GM21526 (cell line): ENCODE measurements at regions not wholly inside any gene's neighbourhood (a gene's known extent, or its start where the extent isn't known, plus 50 kb on each side); places are given as distances from the start of the nearest gene placed in this dataset.
"Not testable (repeated sequence)": the region's sequence is repeated elsewhere in the genome, so short reads cannot be mapped to it uniquely, and the experiment has no call there.

Source experiments
- ATAC-seq: cut with Tn5 transposase; IDR thresholded peaks from one replicate; pipeline ENCODE4 v1.9.1; 2021; ENCODE audit warnings: moderate library complexity; ENCODE audit not compliant: unreplicated experiment, low FRiP score

DNA sequence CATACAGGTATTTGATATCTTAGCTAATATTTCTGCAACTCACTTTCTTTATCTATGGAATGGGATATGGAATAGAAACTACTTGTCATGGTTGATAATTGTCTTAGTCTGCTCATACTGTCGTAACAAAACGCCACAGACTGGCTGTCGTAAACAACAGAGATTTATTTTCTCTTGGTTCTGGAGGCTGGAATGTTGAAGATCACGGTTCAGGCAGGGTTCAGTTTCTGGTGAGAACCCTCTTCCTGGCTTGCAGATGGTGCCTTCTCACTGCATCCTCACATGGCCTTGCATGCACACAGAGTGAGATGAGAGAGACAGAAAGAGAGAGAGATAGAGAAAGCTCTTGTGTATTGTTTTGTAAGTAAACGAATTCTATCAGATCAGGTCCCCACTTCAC is 332.7 kb upstream of the MAGI2 start:
- no peak for ATAC-seq

DNA sequence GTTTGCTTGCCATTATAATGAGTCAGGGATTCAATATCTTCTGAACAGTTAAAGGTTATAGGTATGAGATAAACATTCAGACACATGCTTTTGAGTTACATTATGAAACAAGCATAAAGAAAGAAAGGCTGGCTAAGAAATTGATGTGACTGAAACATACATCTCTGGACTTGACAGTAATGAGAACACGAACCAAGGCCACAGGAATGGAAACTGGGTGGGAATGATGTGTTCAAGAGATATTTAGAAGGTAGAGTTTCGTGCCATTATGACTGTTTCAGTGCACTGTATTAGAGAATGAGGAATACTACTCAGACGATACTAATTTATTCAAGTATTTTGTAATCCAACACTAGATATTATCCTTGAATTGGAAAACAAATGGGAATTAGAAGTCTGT is 332.1 kb upstream of the MAGI2 start:
- no peak for ATAC-seq

DNA sequence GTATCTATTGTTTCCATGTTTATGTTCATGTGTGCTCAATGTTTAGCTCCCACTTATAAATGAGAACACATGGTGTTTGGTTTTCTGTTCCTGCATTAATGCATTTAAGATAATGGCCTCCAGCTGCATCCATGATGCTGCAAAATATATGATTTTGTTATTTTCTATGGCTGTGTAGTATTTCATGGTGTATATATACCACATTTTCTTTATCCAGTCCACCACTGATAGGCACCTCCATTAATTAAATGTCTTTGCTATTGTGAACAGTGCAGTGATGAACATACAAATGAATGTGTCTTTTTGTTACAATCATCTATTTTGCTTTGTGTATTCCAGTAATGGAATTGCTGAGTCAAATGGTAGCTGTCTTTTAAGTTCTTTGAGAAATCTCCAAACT is 329.4 kb upstream of the MAGI2 start:
- ATAC-seq: no peak

DNA sequence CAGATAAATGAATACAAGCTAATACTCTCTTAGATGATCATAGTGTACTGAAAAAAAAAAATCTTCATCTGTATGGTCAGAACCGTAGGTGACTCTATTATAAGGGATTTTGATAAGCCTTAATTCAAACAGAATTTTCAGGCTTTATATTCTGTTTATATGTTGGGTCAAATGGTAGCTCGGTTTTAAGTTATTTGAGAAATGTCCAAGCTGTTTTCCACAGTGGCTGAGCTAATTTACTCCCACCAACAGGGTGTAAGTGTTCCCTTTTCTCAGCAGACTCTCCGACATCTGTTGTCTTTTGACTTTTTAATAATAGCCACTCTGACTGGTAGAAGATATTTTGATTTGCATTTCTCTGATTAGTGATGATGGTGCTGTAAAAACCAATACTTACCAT is 328.8 kb upstream of the MAGI2 start:
- no peak for ATAC-seq

DNA sequence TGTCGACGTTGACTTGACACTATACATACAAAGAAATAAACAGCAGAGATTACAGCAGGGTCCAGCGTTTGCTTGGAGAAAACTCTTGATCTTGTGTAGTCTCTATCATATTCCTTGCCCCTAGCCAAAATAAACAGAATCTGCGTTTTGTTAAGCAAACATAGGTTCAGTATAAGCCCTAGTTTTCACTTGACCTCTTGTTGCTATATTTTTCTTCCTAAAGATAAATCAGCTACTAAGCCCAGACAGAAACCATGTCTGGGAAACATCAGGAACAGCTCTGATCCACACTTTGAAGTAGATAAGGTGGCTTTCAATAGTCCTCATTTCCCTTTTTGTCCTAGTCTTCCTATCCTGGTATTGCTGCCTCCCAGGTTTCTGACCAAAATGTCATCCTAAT is 328.2 kb upstream of the MAGI2 start:
- no peak for ATAC-seq

DNA sequence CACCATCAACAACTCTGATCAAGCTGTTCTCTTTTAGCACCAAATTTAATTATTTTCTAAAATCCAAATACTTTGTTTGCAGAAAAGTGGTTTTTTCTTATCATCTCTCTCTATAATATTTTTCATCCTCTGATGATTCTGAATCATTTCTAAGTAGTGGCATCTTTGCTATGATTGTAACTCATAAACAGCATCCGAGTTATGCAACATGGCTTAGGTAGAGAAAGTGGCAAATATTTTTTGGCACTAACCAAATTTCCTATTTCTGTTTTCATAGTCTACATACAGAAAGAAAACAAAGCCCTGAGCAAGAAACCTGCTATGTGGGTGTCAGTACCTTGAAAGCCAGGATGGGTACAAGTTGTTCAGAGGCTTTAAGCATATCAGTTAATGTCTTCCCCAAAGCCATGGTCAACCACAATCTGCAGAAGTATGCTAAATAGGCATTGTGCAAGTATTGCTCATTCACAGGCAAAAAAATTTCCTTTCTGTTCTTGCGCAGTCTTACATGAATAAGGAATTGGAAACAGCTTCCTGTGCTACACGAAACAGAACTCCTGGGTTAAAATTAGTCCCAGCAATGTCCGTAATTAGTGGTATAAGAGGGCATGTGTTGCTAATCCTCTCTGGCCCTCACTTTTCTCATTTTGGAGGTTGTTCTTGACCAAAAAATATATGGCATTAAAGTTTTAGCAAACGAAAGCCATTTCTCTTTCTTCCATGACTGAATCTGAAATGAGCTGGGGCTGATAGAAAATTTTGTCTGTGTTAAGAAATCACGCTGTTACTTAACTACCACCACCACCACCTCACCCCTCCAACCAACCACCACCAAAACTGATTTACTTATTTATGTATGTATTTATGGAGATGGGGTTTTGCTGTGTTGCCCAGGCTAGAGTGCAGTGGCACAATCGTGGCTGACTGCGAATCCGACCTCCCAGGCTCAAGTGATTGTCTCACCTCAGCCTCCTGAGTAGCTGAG is 325.6 kb upstream of the MAGI2 start:
- ATAC-seq: no peak

DNA sequence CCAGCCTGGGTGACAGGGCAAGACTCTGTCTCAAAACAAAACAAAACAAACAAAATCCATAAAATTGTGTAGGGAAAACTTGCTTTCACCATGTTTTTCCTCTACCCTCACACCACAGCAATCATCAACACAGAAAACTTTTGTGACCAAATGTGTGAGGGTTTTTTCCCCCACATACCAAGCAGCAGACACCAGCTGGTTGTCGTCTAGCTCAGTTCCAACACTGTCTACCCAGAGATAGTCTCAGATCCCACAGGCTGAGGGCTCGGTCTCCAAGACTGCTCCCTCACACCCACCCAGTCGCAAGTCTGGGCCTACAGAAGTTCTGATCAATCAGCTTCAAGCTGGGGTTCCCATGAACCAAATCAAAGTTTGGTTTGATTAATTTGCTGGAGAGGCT is 322.4 kb upstream of the MAGI2 start:
- ATAC-seq: no peak

DNA sequence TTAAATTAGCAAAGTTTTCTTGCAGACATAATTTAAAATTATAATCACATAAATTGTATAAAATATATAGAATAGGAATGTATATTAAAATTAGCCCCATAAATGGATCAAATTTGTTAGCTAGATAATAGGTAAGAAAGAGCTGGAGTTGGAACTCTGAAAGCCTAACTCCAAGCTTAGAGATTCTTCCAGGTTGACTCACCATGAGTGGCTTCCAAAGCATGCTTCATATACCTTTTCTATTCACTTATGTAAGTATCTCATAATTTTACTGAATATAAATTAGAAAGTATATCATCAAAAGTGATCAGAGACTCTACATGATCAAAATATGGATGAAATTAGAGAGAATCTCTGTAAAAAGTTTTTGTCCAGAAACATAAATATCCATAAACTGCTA is 320.7 kb upstream of the MAGI2 start:
- no peak for ATAC-seq

DNA sequence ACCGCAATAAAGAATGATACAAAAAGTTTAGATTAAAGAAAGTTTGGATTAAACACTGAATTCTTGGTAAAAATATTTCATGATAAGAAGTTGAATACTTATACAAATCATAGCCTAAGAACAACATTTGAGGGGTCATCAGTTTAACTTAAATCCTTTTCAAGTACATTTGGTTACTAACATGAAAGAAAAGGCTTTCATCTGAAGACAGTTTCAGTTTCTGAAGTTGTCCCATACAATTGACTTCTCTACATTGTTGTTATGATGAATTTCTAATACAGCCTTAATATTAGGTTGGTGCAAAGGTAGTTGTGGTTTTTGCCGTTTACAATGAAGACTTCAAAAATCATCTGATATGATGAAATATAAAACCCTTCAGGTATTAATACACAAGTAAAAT is 317.5 kb upstream of the MAGI2 start:
- ATAC-seq: no peak

DNA sequence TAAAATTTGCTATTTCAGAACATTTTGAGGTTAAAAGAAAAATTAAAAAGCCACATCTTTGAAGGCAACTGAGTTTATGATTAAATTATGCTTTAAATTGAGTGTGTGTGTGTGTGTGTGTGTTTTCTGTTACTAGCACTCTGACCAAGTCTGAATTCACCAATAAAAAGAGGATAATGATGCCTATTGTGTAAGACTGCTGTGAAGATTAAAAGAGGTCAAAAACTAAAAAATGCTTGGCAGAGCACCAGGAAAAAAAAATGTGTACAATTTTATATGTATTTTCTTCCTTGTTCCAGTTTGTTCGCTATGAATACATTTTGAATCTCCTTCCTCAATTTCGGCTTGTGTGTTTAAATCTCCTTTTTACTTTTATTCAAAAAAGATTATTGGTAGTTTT is 316.6 kb upstream of the MAGI2 start:
- no peak for ATAC-seq

DNA sequence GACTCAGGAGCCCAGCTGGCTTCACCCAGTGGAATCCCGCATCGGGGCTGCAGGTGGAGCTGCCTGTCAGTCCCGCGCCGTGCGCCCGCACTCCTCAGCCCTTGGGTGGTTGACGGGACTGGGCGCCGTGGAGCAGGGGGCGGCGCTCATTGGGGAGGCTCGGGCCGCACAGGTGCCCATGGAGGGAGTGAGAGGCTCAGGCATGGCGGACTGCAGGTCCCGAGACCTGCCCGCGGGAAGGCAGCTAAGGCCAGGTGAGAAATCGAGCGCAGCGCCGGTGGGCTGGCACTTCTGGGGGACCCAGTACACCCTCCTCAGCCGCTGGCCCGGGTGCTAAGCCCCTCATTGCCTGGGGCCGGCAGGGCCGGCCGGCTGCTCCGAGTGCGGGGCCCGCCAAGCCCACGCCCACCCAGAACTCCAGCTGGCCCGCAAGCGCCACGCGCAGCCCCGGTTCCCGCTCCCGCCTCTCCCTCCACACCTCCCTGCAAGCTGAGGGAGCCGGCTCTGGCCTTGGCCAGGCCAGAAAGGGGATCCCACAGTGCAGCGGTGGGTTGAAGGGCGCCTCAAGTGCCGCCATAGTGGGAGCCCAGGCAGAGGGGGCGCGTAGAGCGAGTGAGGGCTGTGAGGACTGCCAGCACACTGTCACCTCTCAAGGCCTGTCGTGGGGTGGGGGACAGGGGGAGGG is 314.6 kb upstream of the MAGI2 start:
- ATAC-seq: not testable (repeated sequence)

DNA sequence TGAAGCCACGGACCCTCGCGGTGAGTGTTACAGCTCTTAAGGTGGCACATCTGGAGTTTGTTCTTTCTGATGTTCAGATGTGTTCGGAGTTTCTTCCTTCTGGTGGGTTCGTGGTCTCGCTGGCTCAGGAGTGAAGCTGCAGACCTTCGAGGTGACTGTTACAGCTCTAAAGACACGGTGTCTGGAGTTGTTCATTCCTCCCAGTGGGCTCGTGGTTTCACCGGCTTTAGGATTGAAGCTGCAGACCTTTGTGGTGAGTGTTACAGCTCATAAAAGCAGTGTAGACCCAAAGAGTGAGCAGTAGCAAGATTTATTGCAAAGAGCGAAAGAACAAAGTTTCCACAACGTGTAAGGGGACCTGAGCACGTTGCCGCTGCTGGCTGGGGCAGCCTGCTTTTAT is 313.7 kb upstream of the MAGI2 start:
- not testable (repeated sequence) for ATAC-seq

DNA sequence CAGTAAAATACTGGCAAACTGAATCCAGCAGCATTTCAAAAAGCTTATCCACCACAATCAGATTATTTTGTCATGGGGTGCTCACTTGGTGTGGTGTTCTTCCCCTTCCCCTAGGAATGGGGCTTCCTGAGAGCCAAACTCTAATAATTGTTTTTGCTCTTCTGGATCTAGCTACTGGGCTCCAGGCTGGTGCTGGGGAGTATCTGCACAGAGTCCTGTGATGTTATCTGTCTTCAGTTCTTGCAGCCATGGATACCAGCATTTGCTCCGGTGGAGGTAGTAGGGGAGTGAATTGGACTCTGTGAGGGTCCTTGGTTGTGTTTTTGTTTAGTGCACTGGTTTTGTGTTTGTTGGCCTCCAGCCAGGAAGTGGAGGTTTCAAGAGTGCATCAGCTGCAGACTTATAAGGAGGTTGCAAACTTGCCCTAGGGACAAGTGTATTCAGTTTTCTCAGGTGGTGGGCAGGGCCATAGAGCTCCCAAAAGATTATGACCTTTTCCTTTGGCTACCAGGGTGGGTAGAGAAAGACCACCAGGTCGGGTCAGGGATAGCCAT is 308.5 kb upstream of the MAGI2 start:
- ATAC-seq: no peak

DNA sequence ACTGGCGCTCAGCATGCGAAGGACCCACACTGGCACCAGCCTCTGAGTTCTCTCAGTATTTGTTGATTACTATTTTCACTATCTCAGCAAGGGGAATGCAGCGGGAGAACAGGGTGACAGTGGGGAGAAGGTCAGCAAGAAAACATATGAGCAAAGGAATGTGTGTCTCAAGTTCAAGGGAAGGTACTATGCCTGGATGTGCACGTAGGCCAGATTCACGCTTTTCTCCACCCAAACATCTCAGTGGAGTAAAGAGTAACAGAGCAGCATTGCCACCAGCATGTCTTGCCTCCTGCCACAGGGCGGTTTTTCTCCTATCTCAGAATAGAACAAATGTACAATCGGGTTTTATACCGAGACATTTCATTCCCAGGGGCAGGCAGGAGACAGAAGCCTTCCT is 297.5 kb upstream of the MAGI2 start:
- ATAC-seq: not testable (repeated sequence)

DNA sequence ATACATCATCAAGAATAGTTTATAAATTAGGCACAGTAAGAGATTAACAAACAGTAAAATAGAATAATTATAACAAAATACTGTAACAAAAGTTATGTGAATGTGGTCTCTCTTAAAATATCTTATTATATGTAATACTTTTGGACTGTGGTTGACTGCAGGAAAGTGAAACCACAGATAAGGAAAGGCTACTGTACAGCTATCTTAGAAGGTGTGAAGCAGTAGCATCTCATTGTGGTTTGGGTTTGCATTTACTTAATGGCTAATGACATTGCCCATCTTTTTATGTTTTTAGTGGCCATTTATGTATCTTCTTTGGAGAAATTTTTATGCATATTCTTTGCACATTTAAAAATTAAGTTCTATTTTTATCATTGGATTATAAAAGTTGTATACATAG is 296.4 kb upstream of the MAGI2 start:
- no peak for ATAC-seq

DNA sequence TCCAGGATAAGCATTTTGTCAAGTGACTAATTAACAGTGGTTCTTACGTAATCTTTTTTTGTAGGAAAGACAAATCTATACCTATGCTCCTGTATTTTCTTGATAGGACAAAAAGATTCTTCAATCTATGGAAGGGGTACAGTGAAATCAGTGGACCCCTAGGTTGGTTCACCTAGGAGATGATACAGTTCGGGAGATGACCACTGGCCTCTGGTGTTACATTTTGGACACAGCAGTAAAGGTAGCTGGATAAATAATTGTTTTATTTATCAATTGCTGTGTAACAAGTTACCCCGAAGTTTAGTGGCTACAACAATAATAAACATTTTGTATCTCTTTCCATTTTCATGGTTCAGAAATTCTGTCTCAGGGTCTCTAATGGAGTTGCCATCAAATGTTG is 288.2 kb upstream of the MAGI2 start:
- ATAC-seq: no peak

DNA sequence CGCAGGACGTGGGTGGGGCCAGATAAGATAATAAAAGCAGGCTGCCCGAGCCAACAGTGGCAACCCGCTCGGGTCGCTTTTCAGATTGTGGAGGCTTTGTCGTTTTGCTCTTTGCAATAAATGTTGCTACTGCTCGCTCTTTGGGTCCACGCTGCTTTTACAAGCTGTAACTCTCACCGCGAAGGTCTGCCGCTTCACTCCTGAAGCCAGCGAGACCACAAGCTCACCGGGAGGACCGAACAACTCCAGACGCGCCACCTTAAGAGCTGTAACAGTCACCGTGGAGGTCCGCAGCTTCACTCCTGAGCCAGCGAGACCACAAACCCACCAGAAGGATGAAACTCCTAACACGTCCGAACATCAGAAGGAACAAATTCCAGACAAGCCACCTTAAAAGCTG is 286.6 kb upstream of the MAGI2 start:
- ATAC-seq: no peak

DNA sequence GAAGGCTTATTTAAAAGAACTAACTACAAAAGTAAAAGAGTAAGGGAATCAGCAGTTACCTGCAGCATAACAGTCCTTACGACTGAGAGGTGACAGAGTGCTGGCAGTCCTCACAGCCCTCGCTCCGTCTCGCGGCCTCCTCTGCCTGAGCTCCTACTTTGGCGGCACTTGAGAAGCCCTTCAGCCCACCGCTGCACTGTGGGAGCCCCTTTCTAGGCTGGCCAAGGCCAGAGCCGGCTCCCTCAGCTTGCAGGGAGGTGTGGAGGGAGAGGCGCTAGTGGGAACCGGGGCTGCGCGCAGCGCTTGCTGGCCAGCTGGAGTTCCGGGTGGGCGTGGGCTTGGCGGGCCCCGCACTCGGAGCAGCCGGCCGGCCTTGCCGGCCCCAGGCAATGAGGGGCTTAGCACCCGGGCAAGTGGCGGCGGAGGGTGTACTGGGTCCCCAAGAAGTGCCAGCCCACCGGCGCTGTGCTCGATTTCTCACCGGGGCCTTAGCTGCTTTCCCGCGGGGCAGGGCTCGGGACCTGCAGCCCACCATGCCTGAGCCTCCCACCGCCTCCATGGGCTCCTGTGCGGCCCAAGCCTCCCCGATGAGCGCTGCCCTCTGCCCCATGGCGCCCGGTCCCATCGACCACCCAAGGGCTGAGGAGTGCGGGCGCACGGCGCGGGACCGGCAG is 285.7 kb upstream of the MAGI2 start:
- ATAC-seq: not testable (repeated sequence)

DNA sequence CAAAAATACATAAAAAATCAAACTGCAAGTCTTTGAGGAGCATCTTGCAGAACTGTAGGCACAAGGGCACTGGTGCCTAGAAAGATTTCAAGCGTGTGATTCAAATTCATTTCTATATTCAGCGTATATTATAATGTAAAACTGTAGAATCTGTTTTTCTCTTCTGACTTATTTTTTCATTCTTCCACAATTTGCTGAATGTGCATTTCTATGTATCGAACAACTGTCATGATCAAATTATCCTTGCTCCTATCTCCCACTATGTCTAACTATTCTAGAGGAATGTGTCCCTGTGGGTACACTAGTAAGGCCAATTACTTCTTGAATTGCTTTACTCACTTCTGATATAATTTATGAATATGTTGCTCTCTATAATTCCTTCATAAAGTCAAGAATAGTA is 283.0 kb upstream of the MAGI2 start:
- no peak for ATAC-seq

DNA sequence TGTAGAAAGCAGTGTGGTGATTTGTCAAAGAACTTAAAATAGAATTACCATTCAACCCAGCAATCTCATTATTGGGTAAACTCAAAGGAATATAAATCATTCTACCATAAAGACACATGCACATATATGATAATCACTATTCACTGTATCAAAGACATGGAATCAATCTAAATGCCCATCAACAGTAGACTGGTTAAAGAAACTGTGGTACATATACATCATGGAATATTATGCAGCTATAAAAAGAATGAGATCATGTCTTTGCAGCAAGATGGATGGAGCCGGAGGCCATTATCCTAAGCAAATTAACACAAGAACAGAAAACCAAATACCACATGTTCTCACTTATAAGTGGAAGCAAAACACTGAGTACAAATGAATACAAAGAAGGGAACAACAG is 281.5 kb upstream of the MAGI2 start:
- no peak for ATAC-seq

DNA sequence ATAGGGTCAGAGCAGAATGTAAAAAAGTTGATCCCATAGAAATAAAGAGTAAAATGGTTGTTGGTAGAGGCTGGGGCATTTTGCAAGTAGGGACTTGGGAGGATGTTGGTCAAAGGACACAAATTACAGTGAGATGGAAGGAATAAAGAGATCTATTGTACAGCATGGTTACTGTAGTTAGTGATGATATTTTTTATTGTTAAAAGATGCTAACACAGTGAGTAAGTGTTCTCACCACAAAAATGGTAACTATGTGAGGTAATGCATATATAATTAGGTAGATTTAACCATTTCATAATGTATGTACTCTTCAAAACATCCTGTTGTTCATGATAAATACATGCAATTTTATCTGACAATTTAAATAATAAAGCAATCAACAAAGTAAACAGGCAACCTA is 280.7 kb upstream of the MAGI2 start:
- no peak for ATAC-seq
